T47D (cell line): ENCODE measurements at regions not wholly inside any gene's neighbourhood (a gene's known extent, or its start where the extent isn't known, plus 50 kb on each side); places are given as distances from the start of the nearest gene placed in this dataset.

ENCODE experiments used
- DNase-seq, 2 experiments: peaks; one replicate each; pipeline versions ENCODE4 v3.0.0 to v3.0.0-alpha.2; 2011 to 2012; ENCODE audit warnings: low read depth in 1 of 2, low spot score in 1 of 2
- JUND ChIP-seq: IDR thresholded peaks from 2 replicates; pipeline ENCODE4 v1.6.1; 2012; ENCODE audit warnings: low read depth
- in situ Hi-C: cut with HindIII; loops from 2 replicates; pipeline ENCODE4 v1.10.0; 2016; ENCODE audit warnings: low sequenced_read_pairs, low pct_unique_long_range_greater_than_20kb

DNA sequence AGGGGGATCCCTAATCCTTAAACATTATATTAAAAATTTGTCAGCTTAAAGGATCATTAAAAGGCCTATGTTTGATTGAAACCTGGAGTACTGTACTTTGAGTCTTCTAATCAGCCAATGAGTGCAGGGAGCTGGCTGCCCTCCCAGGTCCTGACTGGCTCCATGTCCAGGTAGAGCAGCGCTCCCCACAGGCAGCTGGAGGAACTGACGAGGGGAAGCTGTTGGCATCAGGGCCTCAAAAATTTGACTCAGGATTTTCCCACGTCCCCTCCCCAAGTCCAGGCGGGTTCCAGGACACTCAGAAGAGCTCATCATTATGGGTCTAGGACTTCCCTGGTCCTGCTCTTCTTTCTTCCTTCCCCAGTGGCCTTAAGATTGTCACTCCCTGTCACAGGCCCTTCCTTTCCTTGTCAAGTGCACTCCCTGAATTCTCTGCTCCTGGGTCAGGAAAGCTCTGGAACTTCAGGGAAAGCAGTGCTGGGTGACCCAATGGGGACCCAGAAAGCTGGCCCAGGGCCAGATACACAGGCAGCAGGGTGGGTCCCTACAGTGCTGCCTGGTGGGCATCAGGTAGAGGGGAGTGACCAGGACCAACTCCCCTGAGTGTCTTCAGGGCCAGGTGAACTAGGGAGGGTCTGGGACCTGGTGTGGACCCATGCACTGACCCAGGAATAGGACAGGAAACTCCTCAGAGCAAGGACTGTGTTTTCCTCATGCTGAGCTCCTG, 65.5 kb downstream of the GGTLC2 start:
- peak in 1 of 2 experiments; percentile 16 for DNase-seq
- in situ Hi-C loops = no loop called here
- TF ChIP-seq JUND = no peak

DNA sequence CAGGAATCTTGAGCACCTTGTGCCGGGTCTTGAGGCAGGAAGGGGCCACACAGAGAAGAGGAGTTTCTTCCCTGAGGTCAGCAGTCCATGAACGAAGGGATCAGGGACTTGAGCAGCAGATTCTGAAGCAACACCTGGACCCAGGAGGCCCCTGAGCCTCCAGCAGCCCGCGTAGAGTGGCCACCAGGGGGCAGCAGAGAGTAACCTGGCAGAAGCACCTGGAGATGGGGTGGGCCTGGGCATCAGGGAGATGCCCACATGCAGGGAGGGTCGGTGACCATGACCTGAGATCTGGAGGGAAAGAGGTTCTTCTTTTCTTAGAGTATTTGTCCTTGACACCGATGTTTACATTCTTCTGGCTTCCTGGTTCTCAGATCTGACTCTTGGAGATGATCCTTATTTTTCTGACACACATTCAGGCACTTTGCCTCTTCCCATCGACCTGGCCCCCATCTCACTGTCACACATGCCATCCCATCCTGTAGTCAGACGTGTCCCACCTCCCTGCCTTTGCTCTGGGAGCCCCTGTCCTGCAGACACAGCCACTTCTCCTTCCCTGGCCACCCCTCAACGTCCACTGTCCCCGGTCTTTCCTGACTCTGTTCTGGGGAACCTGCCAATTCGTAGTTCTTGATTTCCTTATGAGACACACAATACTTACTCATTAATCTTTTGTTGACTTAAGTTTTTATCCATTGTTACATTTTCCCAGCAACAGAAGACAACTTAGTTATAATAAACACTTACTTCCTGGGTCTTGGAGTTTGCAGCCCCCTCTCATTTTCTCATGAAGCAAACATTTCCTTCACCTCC, 66.5 kb downstream of the GGTLC2 start:
- DNase-seq = peak; percentile 32 to 48
- in situ Hi-C loops = no loop called here
- no peak for TF ChIP-seq JUND

DNA sequence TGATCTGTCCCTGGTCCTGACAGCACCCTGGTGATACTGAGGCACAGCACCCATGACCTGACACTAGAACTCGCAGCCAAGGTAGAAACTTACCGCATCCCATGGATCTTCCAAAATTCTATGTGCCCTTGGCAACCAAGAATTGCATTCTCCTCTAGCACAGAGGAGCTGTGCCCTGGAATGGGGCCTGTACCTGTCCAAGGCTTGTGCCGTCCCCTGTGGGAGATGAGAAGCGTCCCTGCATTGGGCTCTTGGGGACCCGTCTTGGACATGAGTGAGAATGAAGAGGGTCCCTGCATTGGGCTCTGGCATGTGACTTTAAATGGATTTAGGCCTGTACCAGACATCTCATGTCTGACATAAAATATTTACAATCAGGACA, 67.1 kb downstream of the GGTLC2 start:
- no peak for TF ChIP-seq JUND
- DNase-seq = no peak
- in situ Hi-C loops = no loop called here

- in situ Hi-C loops = no loop called here
- DNase-seq = no peak
Observed at GRCh38 chr22:22712092-22712658, 67.8 kb downstream of the GGTLC2 start.

DNA sequence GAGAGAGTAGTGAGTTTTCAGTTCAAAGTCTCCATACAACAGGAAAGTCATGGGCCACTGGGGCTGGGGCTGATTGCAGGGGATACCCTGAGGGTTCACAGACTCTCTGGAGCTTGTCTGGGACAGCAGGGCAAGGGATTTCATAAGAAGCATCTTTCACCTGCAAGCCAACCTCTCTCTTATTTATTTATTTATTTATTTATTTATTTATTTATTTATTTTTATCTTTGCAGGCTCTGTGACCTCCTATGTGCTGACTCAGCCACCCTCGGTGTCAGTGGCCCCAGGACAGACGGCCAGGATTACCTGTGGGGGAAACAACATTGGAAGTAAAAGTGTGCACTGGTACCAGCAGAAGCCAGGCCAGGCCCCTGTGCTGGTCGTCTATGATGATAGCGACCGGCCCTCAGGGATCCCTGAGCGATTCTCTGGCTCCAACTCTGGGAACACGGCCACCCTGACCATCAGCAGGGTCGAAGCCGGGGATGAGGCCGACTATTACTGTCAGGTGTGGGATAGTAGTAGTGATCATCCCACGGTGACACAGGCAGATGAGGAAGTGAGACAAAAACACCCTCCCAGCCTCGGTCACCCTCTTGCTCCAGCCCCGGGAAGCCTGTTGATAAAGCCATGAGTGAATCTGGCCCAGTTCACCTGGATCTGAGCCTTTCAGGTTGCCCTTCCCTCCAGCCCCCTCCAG, 68.4 kb downstream of the GGTLC2 start:
- in situ Hi-C loops = no loop called here
- no peak for DNase-seq
- no peak for TF ChIP-seq JUND

More at GRCh38 chr22:22712092-22712658, 67.8 kb downstream of the GGTLC2 start:
- TF ChIP-seq JUND = no peak

- in situ Hi-C loops = no loop called here
- no peak for TF ChIP-seq JUND
Observed at GRCh38 chr22:22713416-22713815, 69.0 kb downstream of the GGTLC2 start.

DNA sequence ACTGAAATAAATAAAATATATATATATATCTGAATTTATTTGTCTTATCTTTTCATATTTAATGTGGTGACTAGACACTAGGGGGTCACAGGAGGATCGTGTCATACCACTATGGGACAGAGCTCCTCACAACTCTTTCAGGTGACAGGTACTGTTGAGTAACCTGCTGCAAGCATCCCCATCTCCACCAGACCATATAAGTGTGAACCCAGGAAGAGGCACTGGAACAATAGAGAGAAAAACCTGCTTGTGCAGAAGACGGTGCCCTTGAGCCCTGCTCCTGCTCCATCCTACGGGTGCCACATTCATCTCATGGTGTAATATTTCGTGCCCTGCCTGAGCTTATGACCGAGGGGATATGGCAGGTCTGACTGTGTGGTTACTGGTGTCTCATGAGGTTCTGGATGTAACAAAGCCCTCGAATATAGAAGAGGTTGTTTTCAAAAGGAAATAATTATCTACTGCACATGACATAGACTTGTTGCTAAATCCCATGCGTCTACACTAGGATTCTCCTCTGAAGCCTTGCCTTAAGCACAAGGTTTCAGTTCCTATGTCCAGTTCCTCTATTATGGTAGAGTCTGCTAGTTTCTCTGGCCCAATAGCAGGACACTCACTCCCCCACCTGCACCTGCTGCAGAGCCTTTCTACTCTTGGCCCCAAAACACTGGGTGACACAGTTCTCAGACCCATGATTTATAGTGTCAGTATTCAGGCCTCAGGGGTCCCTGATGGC, 70.4 kb downstream of the GGTLC2 start:
- in situ Hi-C loops = no loop called here
- no peak for DNase-seq
- no peak for TF ChIP-seq JUND

More at GRCh38 chr22:22713416-22713815, 69.0 kb downstream of the GGTLC2 start:
- no peak for DNase-seq

GRCh38 chr22:22716136-22716665, 71.8 kb downstream of the GGTLC2 start:
- in situ Hi-C loops = no loop called here
- TF ChIP-seq JUND = no peak
- no peak for DNase-seq

DNA sequence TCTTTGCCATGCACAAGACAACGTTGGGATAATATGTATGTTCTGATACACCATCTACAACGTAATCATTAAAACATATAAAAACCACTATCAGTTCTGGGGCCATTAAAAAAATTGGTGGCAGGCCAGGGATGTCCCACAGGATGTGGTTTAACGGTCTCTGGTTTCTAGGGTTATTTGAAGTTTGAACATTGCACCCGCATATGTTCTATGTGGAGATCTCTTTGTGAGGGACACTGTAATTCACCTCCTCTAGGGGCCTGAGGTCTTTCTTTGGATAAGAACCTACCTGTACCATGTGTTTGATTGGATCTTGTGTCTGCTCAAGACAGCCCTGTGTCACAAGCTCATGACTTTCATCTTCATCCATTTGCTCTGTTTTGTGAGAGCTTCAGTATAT, 73.2 kb downstream of the GGTLC2 start:
- in situ Hi-C loops = no loop called here
- TF ChIP-seq JUND = no peak
- DNase-seq = no peak

GRCh38 chr22:22720201-22720723, 75.8 kb downstream of the GGTLC2 start:
- peak in 1 of 2 experiments; percentile 48 for DNase-seq
- in situ Hi-C loops = no loop called here
- no peak for TF ChIP-seq JUND

GRCh38 chr22:22720724-22721261, 76.4 kb downstream of the GGTLC2 start:
- in situ Hi-C loops = no loop called here
- DNase-seq = no peak
- TF ChIP-seq JUND = no peak
